ENCODE measurements at regions not wholly inside any gene's neighbourhood (a gene's known extent, or its start where the extent isn't known, plus 50 kb on each side); places are given as distances from the start of the nearest gene placed in this dataset.
"Not testable (repeated sequence)": the region's sequence is repeated elsewhere in the genome, so short reads cannot be mapped to it uniquely, and the experiment has no call there.

- no peak for TF ChIP-seq CTCF (IDR thresholded peaks at IDR 0.05; ENCODE audit: low read depth, low read length)
- H3K4me3 ChIP-seq (ENCODE audit: low read depth, low read length), result no peak overlapping the region
These were observed 148.9 kb upstream of the LSM14A start for GRCh38 chr19:34023381-34023780.

- H3K4me3 ChIP-seq (ENCODE audit: low read depth, low read length), result no peak overlapping the region
- no peak for TF ChIP-seq CTCF (IDR thresholded peaks at IDR 0.05; ENCODE audit: low read depth, low read length)
These were observed 138.4 kb upstream of the LSM14A start for GRCh38 chr19:34033880-34034279.

GRCh38 chr19:34034318-34034846 lies 137.9 kb upstream of the LSM14A start:
- no peak overlapping the region for H3K4me3 ChIP-seq (ENCODE audit: low read depth, low read length)
- no peak for TF ChIP-seq CTCF (IDR thresholded peaks at IDR 0.05; ENCODE audit: low read depth, low read length)

- peak; percentile 91 for TF ChIP-seq CTCF (IDR thresholded peaks at IDR 0.05; ENCODE audit: low read depth, low read length)
These were observed 130.3 kb upstream of the LSM14A start for GRCh38 chr19:34041925-34042521.

GRCh38 chr19:34044021-34044420 lies 128.3 kb upstream of the LSM14A start:
- TF ChIP-seq CTCF (IDR thresholded peaks at IDR 0.05; ENCODE audit: low read depth, low read length), result no peak
- no peak overlapping the region for H3K4me3 ChIP-seq (ENCODE audit: low read depth, low read length)

More at GRCh38 chr19:34041925-34042521, 130.3 kb upstream of the LSM14A start:
- no peak overlapping the region for H3K4me3 ChIP-seq (ENCODE audit: low read depth, low read length)

GRCh38 chr19:34049944-34050343 lies 122.4 kb upstream of the LSM14A start:
- TF ChIP-seq CTCF (IDR thresholded peaks at IDR 0.05; ENCODE audit: low read depth, low read length), result no peak
- no peak overlapping the region for H3K4me3 ChIP-seq (ENCODE audit: low read depth, low read length)

- not testable (repeated sequence) for H3K4me3 ChIP-seq (ENCODE audit: low read depth, low read length)
These were observed 121.9 kb upstream of the LSM14A start for GRCh38 chr19:34050430-34050829.

GRCh38 chr19:34051255-34051654 lies 121.0 kb upstream of the LSM14A start:
- no peak for TF ChIP-seq CTCF (IDR thresholded peaks at IDR 0.05; ENCODE audit: low read depth, low read length)
- no peak overlapping the region for H3K4me3 ChIP-seq (ENCODE audit: low read depth, low read length)

Data from WI38 (cell line).